ENCODE measurements at regions not wholly inside any gene's neighbourhood (a gene's known extent, or its start where the extent isn't known, plus 50 kb on each side); places are given as distances from the start of the nearest gene placed in this dataset.

GRCh38 chr18:28794459-28795245, 617.7 kb upstream of the CDH2 start:
- DNase-seq, result no peak

DNA sequence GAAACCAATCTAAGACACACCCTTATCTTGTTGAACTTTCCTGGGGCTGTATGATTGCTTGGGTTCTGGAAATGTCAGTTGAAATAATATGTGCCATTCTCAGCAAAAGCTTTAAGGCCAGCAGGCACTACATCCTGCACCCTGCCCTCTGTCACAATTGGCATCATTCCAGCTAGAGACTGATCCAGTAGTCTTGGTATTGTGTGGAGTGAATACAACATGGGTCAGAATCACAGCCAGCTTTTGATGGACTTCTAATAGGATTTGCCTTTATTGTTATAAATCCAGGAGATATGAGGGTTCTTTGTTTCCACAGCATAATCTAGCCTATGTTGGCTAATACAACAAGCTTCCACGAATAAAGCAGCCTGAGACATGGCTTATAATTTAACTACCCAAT, 617.0 kb upstream of the CDH2 start:
- DNase-seq, result no peak

DNA sequence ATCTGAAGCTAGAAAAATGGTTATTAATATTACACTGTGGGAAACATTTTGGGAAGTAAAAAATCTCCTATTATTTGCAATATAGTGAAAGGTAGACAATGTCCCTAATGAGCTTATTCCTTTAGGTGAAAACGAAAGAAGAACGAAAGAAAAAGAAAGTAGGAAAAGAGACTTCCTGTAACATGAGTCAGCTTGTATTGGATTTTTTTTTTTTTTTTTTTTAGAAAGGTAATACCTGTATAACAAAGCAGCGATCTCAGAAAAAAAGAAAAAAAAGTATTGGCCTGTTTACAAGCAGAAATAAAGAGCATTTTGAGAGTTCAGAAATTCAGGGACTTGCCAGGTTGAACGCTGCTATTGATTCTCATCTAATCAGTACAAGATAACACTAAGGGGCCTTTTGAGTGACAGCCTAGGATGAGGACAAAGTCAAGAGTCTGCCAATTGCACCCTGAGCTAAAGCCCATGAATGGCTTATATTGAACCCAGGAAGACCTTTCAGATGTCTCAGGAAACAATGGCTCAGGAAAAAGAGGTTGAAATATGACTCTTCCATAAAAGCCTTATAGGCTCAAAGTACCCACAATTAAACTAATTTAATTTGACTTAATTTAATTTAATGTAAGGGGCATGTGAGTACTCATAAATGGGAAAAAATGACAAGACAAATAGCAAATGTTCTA, 615.6 kb upstream of the CDH2 start:
- DNase-seq, result no peak

DNA sequence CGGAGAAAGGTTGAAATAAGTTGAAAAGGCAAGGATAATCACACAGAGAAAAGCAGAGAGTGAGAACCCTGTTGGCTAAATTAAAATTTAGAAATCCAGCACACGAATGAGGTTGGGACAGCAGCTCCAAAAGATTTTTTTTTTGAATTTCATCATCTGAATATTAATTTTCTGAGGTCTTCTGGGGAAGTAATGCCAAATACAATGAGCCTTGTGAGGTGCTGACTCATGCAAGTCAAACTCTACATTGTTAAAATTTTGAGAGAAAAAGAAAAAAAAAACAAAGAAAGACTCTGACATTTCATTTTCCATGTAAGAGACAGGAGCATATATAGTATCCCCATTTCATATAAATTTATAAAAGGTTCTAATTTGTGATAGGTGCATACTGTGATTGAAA, 614.2 kb upstream of the CDH2 start:
- no peak for DNase-seq

DNA sequence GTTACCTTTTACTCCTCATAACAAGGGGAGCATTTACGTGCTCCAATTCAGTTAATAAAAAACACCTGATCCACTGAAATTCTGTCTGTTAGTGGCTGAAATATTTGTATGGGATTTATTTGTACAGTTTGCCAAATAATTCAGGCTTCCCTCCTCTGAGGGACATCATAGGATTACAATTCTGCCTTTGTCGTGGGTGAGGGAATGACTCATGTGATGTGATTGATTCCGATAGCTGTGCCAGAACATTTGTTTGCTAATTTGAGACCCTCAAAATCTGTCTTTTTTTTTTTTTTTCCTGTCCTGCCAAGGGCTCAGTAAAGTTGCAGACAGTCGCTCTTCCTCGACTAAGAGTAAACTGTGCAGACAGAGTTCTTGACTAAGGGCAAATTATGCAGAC, 612.6 kb upstream of the CDH2 start:
- no peak for DNase-seq

GRCh38 chr18:28786926-28787325, 610.0 kb upstream of the CDH2 start:
- no peak for DNase-seq

- no peak for DNase-seq
Observed at GRCh38 chr18:28781616-28782362, 604.9 kb upstream of the CDH2 start.

DNA sequence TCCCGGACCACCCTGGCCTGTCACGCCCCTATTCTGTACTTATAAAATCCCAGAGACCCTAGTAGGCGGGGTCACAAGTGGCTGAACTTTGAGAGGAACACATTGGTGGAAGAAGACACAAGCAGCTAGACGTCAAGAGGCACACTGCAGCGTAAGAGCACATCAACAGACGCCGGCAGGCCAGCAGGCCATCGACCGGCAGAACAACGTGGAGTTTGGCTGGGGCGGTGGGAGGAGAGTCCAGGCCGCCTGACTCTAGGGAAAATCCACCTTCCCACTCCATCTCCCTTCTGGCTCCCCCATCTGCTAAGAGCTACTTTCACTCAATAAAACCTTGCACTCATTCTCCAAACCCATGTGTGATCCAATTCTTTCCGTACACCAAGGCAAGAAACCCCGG, 601.8 kb upstream of the CDH2 start:
- DNase-seq, result no peak

- DNase-seq, result no peak
Observed at GRCh38 chr18:28777756-28778155, 600.8 kb upstream of the CDH2 start.

- no peak for DNase-seq
Observed at GRCh38 chr18:28771849-28772248, 594.9 kb upstream of the CDH2 start.

DNA sequence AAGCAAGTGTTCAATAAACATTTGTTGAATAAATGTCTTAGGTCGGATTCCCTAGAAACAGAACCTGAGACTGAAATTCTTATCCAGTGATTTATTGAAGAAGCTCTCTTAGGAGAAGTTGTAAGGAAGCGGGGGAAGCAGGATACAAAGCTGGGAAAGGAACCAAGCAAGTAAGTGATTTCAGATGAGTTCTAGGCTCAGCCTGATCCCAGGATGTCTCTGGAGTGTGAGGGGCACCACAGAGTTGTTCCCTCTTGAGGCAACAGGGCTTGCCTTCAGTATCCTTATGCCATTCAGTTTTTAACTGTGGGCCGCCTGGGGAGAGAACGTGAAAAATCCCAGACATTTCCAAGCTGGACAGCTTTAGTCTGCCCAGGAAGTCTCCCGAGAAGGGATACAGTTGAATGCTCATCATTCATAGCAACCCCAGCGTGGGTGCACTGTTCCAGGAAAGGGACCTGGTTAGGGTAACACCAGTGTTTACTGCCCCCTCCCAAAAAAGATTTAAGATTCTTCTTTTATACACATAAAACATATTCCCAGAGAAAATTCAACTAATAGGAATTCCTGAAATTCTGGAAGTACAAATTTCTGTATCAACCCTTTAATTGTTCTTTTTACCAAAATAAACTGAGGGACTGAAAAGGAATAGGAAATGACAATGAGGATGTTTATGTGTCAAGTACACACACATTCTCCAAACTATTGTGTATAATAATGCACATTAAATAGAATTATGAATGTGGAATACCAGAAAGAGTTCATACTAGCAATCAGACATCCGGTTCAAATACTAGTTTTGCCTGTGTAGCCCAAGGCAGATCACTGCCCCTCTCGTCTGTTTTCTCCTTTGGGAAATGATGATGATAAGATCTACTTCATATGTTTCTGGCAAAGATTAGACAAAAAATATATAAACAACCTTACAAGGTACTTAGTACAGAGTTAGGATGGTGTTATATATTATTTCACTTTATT, 592.1 kb upstream of the CDH2 start:
- no peak for DNase-seq

DNA sequence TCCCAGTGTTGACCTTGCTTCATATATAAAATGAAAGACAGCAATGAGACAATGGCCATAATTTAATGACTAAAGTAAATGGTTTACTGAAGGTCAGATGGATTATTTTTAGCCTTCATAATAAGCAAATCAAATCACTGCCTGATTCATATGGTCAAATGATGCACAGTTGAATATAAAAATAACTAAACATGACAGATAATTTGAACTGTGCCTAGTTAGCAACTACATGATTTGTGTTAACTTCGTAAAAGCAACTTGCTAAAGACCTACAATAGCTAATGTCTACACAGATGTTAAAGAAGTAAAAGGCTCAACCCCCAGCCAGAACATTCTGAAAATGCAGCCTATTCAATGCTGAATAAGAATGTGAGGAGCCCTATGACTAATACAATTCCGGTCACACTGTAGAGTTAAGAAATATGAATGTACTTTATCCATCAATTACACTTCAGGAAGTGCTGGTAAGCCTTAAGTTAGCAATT, 590.8 kb upstream of the CDH2 start:
- no peak for DNase-seq

GRCh38 chr18:28767201-28767600, 590.3 kb upstream of the CDH2 start:
- DNase-seq, result no peak

- no peak for DNase-seq
Observed at GRCh38 chr18:28766721-28767120, 589.8 kb upstream of the CDH2 start.

DNA sequence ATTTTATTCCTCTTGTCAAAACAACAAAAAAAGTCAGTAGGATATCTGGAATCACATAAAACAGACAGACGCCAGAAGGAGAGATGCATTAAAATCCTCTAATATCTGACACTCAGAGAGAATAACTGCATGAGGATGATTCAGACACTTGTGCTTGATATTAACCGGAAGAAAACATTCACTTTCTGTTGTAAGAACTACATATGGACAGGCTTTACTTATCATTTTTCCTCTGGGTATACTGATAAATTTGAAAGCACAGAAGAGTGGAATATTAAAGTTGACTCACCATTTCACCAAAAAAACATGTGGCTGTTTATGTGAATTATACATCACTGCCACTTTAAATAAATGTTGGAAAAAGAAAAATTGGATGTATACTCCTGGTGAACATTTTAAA, 589.1 kb upstream of the CDH2 start:
- no peak for DNase-seq

DNA sequence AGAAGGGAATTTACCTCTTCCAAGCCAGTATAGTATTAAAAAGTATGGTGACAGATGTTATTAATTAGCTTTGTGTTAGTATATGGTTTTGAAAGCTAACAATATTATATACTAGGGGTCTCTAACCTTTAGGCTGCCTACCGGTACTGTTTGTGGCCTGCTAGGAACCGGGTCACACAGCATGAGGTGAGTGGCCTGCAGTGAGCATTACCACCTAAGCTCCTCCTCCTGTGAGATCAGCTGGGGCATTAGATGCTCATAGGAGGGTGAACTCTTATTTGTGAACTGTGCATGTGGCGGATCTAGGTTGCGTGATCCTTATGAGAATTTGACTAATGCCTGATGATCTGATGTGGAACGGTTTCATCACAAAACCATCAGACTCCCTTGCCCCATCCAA, 583.4 kb upstream of the CDH2 start:
- DNase-seq, result no peak

DNA sequence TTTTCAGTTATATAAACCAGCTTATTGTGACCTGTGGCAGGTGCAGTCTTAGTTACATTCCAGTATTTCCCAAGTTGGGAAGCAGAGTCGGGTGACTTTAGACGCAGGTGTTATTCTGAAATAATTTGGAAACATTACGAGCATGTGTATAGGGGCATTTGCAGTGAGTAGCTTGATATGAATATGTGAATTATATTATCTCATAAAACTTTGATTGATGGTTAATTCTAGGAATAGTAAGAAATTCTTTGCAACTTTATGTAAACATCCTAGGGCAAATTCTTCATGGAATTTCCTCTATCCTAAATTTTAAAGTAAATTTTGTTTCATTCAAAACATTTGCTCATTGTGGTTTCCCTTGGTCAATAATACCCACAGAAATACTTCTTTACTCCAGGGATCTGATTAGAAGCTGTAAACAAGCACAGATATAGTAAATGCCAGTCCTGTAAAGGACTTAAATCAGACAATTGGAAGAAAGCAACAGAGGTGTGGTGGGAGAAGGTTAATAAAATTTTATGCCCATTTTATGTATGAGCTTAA, 580.6 kb upstream of the CDH2 start:
- DNase-seq, result no peak

DNA sequence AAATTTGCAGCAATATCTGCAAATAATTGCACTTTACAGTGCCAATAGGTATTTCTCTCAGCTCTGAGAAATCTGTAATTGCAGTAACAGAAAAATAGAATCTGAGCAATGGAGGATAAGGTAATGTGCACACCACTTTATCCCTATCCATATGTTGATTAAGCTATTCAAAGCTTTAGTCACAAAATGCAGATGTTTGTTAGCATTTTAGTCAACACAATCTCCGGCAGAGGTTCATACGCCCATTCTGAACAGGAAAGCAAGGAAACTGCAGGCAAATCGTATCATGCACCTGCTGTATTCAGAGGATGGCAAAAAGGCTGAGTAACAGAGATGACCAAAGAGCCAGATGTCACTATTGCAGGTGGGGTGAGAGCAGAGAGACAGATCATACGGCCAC, 566.2 kb upstream of the CDH2 start:
- no peak for DNase-seq

GRCh38 chr18:28740575-28740974, 563.6 kb upstream of the CDH2 start:
- DNase-seq, result no peak

GRCh38 chr18:28736951-28737350, 560.0 kb upstream of the CDH2 start:
- no peak for DNase-seq

- DNase-seq, result no peak
Observed at GRCh38 chr18:28736223-28736622, 559.3 kb upstream of the CDH2 start.

DNA sequence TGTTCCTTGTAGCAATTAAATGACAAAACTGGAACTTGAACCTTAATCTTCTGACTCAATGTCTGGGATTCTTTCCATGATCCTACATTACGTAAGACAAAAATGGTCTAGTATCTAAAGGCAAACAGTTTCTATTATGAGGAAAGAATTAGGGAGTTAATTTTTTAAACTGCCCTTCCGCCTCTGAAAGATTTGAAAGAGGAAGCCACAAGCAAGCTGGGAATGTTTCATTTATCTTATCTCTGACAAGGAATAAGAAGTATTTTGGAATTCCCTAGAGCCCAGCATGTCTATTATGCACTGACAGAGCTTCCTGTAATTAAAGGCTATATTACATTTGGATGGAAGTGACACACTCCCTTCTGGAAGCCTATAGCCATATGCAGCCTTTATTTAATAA, 558.8 kb upstream of the CDH2 start:
- no peak for DNase-seq
